HG02970 (cell line): ENCODE measurements at regions not wholly inside any gene's neighbourhood (a gene's known extent, or its start where the extent isn't known, plus 50 kb on each side); places are given as distances from the start of the nearest gene placed in this dataset.
"Not testable (repeated sequence)": the region's sequence is repeated elsewhere in the genome, so short reads cannot be mapped to it uniquely, and the experiment has no call there.

Experiments
- ATAC-seq: cut with Tn5 transposase; IDR thresholded peaks from one replicate; pipeline ENCODE4 v1.9.1; 2021; ENCODE audit warnings: mild to moderate bottlenecking, moderate library complexity, moderate number of reproducible peaks; ENCODE audit not compliant: unreplicated experiment, low FRiP score

DNA sequence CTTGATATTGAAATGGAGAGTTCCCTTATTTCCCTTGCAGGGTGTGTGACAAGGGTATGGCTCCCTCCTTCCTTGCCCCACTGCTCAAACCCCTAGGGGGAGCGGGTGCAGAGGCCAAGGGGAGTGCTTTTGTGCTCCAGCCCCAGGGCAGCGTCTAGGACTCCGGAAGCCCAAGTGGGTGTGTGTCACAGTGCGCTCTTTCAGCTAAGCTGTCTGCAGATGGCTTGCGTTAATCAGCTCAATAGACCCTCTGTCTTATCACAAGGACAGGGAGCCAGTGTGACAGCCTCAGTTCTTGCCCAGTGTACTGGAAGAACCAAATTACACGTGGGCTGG, 523.6 kb upstream of the LMCD1 start:
- no peak for ATAC-seq

- no peak for ATAC-seq
Measured at GRCh38 chr3:7982126-7982525, 519.5 kb upstream of the LMCD1 start.

DNA sequence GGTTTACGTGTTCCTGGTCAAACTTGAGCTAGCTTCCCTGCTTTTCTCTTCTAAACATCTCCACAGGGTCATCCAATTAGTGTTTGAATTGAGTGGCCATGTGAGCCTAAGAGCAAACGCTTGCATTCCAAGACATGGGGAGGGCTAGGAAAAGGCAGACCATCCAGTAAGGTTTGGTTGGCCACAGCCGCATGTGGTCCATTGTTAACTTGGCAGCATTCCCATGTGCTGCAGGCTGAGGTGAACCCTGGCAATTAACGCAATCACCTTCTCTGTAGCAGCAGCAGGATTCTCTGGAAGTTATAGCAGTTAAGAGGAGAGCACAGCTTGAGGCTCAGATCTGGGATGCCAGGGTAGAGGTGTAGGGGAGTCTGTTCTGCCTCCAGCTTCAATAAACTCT, 502.2 kb upstream of the LMCD1 start:
- ATAC-seq: no peak

- ATAC-seq: no peak
Measured at GRCh38 chr3:8001307-8001706, 500.3 kb upstream of the LMCD1 start.

GRCh38 chr3:8001712-8002111, 499.9 kb upstream of the LMCD1 start:
- no peak for ATAC-seq

- no peak for ATAC-seq
Measured at GRCh38 chr3:8011902-8012301, 489.7 kb upstream of the LMCD1 start.

GRCh38 chr3:8020047-8020841, 481.4 kb upstream of the LMCD1 start:
- no peak for ATAC-seq

DNA sequence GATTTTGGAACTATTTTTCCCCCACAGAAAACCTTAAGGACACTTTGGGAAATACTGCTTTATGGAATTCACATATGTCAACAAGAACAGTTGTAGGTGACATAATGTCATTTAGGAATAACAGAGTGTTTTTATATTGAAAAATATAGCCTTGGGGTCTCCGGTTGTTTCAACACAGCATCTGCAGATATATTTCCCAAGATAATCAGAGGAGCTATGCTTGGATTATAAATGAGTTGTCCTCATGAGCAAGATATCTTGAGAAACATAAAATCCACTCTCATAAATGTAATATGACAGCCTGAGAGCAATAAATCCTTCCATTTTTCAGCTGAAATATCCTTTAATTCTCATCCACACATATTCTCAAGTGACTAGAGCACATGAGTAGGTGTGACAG, 473.7 kb upstream of the LMCD1 start:
- ATAC-seq: no peak

DNA sequence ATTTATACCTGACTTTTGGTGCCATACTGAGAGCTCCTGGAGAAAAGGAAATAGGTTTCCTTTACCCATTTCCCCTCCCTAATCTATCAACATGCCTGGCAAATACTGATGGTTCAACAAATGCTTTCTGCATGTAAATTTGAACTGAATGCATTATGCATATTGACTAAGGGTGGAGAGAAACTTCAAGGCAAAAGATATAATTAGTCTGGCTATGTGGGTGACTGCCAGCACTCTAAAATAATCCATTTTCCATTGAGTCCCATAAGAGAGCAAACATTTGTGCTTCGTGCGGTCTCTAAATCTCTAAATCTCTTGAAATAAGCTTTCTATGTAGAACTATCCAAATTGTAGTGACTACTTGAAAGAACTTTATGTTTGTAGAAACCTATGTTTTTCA, 451.3 kb upstream of the LMCD1 start:
- ATAC-seq: no peak

- no peak for ATAC-seq
Measured at GRCh38 chr3:8052659-8053058, 449.0 kb upstream of the LMCD1 start.

GRCh38 chr3:8068135-8068534, 433.5 kb upstream of the LMCD1 start:
- not testable (repeated sequence) for ATAC-seq

- no peak for ATAC-seq
Measured at GRCh38 chr3:8069471-8069870, 432.2 kb upstream of the LMCD1 start.

- ATAC-seq: no peak
Measured at GRCh38 chr3:8070011-8070410, 431.6 kb upstream of the LMCD1 start.

GRCh38 chr3:8074740-8075139, 426.9 kb upstream of the LMCD1 start:
- not testable (repeated sequence) for ATAC-seq

DNA sequence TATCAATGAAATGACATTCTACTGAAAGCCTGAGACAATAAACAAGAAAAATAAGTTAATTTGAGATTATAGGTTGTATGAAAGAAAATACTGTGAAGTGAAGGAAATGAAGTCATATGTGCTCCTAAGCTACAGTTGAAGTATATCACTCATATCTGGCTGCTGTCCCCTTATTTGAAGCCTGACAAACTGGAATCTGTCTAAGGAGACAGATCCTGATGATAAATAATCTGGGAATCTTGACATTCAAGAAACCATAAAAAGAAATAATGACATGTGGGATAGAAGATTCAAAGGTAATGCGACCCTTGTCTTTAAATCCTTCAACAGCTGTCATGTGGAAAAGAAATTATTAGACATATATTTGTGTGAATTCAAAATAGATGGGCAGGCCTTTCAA, 424.5 kb upstream of the LMCD1 start:
- ATAC-seq: no peak

DNA sequence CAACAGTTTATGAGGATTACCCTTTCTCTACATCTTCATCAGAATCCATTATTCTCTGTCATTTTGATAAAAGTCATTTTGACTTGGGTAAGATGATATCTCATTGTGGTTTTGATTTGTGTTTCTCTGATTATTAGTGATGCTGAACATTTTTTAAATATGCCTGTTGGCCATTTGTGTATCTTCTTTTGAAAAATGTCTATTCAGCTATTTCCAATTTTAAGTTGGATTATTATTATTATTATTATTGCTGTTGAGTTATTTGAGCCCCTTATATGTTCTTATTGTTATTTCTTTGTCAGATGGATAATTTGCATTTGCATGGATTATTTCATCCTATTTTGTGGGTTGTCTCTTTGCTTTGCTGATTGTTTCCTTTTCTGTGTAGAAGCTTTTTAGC, 421.2 kb upstream of the LMCD1 start:
- no peak for ATAC-seq

DNA sequence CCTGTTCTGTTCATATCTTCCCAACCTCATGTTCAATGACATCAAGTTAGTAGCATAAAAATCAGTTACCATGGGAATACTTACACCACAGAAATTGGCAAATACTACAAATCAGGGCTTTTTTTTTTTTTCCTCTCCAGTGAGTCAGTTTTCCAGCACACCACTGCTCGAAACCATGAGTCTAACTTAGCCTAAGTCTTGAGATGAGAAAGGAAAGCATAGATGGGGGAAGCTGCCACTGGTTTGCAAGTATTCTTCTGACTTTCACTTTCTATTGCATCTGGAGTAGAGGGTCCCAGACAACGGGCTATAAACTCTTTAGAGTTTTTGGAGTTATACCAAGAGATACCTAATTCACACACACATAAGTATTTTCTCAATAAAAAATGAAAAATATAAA, 416.1 kb upstream of the LMCD1 start:
- ATAC-seq: no peak

DNA sequence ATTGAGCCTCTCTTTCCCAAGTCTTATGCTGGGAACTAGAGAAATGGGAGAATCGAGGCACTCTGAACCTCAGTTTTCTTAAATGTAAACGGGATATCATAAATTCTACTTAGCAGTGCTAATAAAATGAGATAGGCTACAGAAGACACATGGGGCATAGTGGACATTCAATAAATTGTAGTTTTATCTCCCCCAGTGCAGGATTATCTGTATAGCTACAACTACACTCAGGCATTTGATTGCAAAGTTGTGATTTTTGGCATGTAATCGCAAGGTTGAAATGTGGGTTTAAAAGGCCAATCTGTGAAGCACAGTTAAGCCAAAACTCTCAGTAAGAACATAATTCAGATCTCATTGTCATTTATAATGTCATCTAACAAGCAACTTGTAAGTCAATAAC, 413.7 kb upstream of the LMCD1 start:
- ATAC-seq: no peak

GRCh38 chr3:8094415-8094814, 407.2 kb upstream of the LMCD1 start:
- ATAC-seq: no peak

GRCh38 chr3:8095724-8096123, 405.9 kb upstream of the LMCD1 start:
- no peak for ATAC-seq

DNA sequence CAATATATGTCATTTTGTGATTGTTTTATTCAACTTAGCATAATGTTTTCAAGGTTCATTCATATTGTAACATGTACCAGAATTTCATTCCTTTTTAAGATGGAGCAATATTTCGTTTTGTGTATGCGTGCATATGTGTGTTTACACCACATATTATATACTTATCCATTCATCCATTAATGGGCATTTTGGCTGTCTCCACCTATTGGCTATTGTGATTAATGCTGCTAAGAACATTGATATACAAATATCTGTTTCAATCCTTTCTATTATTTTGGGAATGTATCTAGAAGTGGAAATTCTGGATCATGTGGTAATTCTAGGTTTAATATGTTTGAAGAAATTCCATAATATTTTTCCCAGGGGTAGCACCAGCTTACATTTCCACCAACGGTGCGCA, 403.9 kb upstream of the LMCD1 start:
- no peak for ATAC-seq

DNA sequence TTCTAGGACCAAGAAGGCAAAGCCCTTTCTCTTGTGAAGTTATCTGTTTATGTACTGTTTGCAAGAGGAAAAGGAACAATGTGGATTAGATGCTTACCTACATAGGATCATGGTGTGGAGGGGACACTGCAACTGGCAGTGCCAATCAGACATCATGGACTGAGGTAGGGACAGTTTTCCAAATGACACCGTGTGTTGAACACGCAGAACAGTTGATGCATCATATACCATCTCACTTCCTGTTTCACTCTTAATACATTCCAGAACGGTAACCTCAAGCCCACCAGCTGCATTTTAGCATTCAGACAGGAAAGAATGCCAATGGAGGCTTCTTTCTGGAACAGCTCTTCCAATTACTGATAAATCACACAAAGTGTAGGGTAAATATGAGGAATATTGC, 397.7 kb upstream of the LMCD1 start:
- ATAC-seq: no peak

- ATAC-seq: no peak
Measured at GRCh38 chr3:8106921-8107320, 394.7 kb upstream of the LMCD1 start.
